LNCAP (cell line): ENCODE measurements at regions not wholly inside any gene's neighbourhood (a gene's known extent, or its start where the extent isn't known, plus 50 kb on each side); places are given as distances from the start of the nearest gene placed in this dataset.

Experiments
- TF ChIP-seq, protein P1 (sequence below): fragments of 450-650 bp; IDR thresholded peaks from 2 replicates; pipeline ENCODE4 v1.5.1; 2017; ENCODE audit warnings: mild to moderate bottlenecking

- TF ChIP-seq, protein P1, sequence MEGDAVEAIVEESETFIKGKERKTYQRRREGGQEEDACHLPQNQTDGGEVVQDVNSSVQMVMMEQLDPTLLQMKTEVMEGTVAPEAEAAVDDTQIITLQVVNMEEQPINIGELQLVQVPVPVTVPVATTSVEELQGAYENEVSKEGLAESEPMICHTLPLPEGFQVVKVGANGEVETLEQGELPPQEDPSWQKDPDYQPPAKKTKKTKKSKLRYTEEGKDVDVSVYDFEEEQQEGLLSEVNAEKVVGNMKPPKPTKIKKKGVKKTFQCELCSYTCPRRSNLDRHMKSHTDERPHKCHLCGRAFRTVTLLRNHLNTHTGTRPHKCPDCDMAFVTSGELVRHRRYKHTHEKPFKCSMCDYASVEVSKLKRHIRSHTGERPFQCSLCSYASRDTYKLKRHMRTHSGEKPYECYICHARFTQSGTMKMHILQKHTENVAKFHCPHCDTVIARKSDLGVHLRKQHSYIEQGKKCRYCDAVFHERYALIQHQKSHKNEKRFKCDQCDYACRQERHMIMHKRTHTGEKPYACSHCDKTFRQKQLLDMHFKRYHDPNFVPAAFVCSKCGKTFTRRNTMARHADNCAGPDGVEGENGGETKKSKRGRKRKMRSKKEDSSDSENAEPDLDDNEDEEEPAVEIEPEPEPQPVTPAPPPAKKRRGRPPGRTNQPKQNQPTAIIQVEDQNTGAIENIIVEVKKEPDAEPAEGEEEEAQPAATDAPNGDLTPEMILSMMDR: no peak
Measured at GRCh38 chr15:29922191-29922590, 99.9 kb upstream of the TJP1 start.

DNA sequence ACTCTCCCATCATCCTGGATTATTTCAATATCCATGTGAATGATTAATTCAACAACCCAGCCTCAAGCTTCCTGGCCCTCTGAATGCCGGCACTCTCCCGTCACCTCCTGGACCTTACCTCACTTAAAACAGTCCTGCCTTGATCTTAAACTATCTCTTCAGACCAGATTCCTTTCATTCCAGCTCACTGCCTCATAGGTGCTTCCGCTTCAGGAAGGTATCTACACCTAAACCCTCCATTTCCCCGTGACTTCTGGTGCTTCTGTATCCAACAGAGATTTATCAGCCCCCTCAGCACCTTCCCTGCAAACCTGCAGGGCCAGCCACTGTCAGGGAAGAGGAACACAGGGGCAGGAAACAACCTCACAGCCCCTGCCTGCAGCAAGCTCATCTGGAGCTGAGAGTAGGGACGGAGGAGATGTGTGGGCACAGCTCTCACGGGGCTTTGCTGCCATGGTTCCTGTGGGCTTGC lies 98.9 kb upstream of the TJP1 start:
- TF ChIP-seq, protein P1: no peak

GRCh38 chr15:29920515-29920914 lies 98.2 kb upstream of the TJP1 start:
- TF ChIP-seq, protein P1: no peak

DNA sequence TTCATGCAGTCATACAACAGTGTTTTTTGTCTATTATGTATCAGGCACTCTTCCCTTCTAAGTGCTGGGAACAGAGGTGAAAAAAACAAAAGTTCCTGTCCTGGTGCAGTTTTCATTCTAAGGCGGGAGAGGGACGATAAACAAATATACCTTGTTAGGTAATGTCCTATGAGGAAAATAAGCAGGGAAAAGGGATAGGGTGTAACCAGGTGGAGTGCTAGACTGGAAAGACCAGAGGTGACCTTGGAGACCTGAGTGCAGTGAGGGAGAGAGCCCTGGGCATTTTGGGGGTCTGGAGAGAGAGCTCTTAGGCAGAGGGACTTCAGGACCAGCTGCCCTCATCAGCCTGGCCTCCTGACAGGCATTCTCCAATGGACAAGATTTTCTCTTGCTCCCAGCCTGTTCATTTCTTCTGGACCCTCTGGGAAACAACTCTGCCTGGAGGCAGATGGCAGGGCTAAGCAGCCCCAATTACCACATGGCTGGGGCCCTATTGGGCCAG lies 97.2 kb upstream of the TJP1 start:
- TF ChIP-seq, protein P1: no peak

- TF ChIP-seq, protein P1: no peak
Measured at GRCh38 chr15:29917600-29918597, 95.6 kb upstream of the TJP1 start.

GRCh38 chr15:29914511-29914926 lies 92.3 kb upstream of the TJP1 start:
- TF ChIP-seq, protein P1: no peak

- TF ChIP-seq, protein P1: no peak
Measured at GRCh38 chr15:29913528-29914135, 91.4 kb upstream of the TJP1 start.
